ENCODE measurements at regions not wholly inside any gene's neighbourhood (a gene's known extent, or its start where the extent isn't known, plus 50 kb on each side); places are given as distances from the start of the nearest gene placed in this dataset.
"Not testable (repeated sequence)": the region's sequence is repeated elsewhere in the genome, so short reads cannot be mapped to it uniquely, and the experiment has no call there.

GRCh38 chr16:77093999-77094398 is 97.0 kb upstream of the MON1B start:
- Mint-ChIP-seq H3K36me3 (no peaks in the 10 kb centered on the region), H3K4me1 (peaks cover 33% of the 10 kb centered on the region), H3K4me3 (no peak overlapping the region), H3K9me3 (no peaks in the 10 kb centered on the region), H3K27ac (no peak overlapping the region), H3K27me3 (ENCODE audit: low read depth) (peaks cover 28% of the 10 kb centered on the region)
- TF ChIP-seq CTCF (IDR thresholded peaks at IDR 0.05; ENCODE audit: unreplicated experiment) = no peak
- no peak for DNase-seq (ENCODE audit: low spot score in 2 of 2, unreplicated experiment in 2 of 2)

- Mint-ChIP-seq H3K27ac (no peak overlapping the region), H3K4me1 (peaks cover 16% of the 10 kb centered on the region), H3K36me3 (no peaks in the 10 kb centered on the region), H3K27me3 (ENCODE audit: low read depth) (peaks cover 11% of the 10 kb centered on the region), H3K4me3 (no peak overlapping the region), H3K9me3 (peaks cover 4% of the 10 kb centered on the region)
- no peak for TF ChIP-seq CTCF (IDR thresholded peaks at IDR 0.05; ENCODE audit: unreplicated experiment)
- DNase-seq (ENCODE audit: low spot score in 2 of 2, unreplicated experiment in 2 of 2) = no peak
These were observed 79.9 kb upstream of the MON1B start for GRCh38 chr16:77111056-77111565.

- no peak overlapping the region for H3K27ac Mint-ChIP-seq
- H3K4me1 Mint-ChIP-seq = peaks cover 18% of the 10 kb centered on the region
- H3K27me3 Mint-ChIP-seq (ENCODE audit: low read depth) = peaks cover 11% of the 10 kb centered on the region
- H3K4me3 Mint-ChIP-seq = no peak overlapping the region
- no peaks in the 10 kb centered on the region for H3K9me3 Mint-ChIP-seq
- H3K36me3 Mint-ChIP-seq = no peaks in the 10 kb centered on the region
- no peak for DNase-seq (ENCODE audit: low spot score in 2 of 2, unreplicated experiment in 2 of 2)
- no peak for TF ChIP-seq CTCF (IDR thresholded peaks at IDR 0.05; ENCODE audit: unreplicated experiment)
These were observed 78.2 kb upstream of the MON1B start for GRCh38 chr16:77112746-77113145.

GRCh38 chr16:77113835-77114234 is 77.2 kb upstream of the MON1B start:
- H3K4me3 Mint-ChIP-seq = no peak overlapping the region
- H3K9me3 Mint-ChIP-seq = no peaks in the 10 kb centered on the region
- no peak for TF ChIP-seq CTCF (IDR thresholded peaks at IDR 0.05; ENCODE audit: unreplicated experiment)
- peaks cover 11% of the 10 kb centered on the region for H3K27me3 Mint-ChIP-seq (ENCODE audit: low read depth)
- H3K4me1 Mint-ChIP-seq = peaks cover 15% of the 10 kb centered on the region
- no peak overlapping the region for H3K27ac Mint-ChIP-seq
- no peak for DNase-seq (ENCODE audit: low spot score in 2 of 2, unreplicated experiment in 2 of 2)
- no peaks in the 10 kb centered on the region for H3K36me3 Mint-ChIP-seq

- not testable (repeated sequence) for DNase-seq (ENCODE audit: low spot score in 2 of 2, unreplicated experiment in 2 of 2); H3K9me3 Mint-ChIP-seq; H3K36me3 Mint-ChIP-seq; H3K27ac Mint-ChIP-seq; H3K4me3 Mint-ChIP-seq
- peaks cover 11% of the 10 kb centered on the region for H3K27me3 Mint-ChIP-seq (ENCODE audit: low read depth)
- H3K4me1 Mint-ChIP-seq = peaks cover 15% of the 10 kb centered on the region
These were observed 76.6 kb upstream of the MON1B start for GRCh38 chr16:77114361-77114760.

- DNase-seq (ENCODE audit: low spot score in 2 of 2, unreplicated experiment in 2 of 2) = no peak
- TF ChIP-seq CTCF (IDR thresholded peaks at IDR 0.05; ENCODE audit: unreplicated experiment) = no peak
- H3K4me3 Mint-ChIP-seq = no peak overlapping the region
- H3K4me1 Mint-ChIP-seq = peaks cover 14% of the 10 kb centered on the region
- H3K36me3 Mint-ChIP-seq = no peaks in the 10 kb centered on the region
- no peak overlapping the region for H3K27ac Mint-ChIP-seq
- H3K9me3 Mint-ChIP-seq = no peaks in the 10 kb centered on the region
- peaks cover 13% of the 10 kb centered on the region for H3K27me3 Mint-ChIP-seq (ENCODE audit: low read depth)
These were observed 74.1 kb upstream of the MON1B start for GRCh38 chr16:77116856-77117255.

All from mesothelial cell of epicardium (in vitro differentiated cells).